Trophoblast cell (in vitro differentiated cells and primary cell): ENCODE measurements at regions not wholly inside any gene's neighbourhood (a gene's known extent, or its start where the extent isn't known, plus 50 kb on each side); places are given as distances from the start of the nearest gene placed in this dataset.

ENCODE experiments used
- DNase-seq, 2 donors: peaks; one replicate each; pipeline ENCODE4 v3.0.0-alpha.2; 2016
- H2AFZ ChIP-seq: 2 replicates; pipeline ENCODE4 v1.6.1; 2013; ENCODE audit warnings: low read length, moderate library complexity, mild to moderate bottlenecking; ENCODE audit not compliant: insufficient read depth, poor library complexity
- H2AK5ac ChIP-seq: 2 replicates; pipeline ENCODE4 v1.6.1; 2013; ENCODE audit warnings: mild to moderate bottlenecking, low read length
- H2BK120ac ChIP-seq: 2 replicates; pipeline ENCODE4 v1.6.1; 2013; ENCODE audit warnings: low read length, mild to moderate bottlenecking, moderate library complexity; ENCODE audit not compliant: insufficient read depth, poor library complexity
- H2BK12ac ChIP-seq: 2 replicates; pipeline ENCODE4 v1.6.1; 2013; ENCODE audit warnings: mild to moderate bottlenecking, low read length, moderate library complexity
- H2BK5ac ChIP-seq: 2 replicates; pipeline ENCODE4 v1.6.1; 2013; ENCODE audit warnings: low read length, low read depth, moderate library complexity, mild to moderate bottlenecking; ENCODE audit not compliant: poor library complexity
- H3K14ac ChIP-seq: 2 replicates; pipeline ENCODE4 v1.6.1; 2013; ENCODE audit warnings: mild to moderate bottlenecking, low read length
- H3K18ac ChIP-seq: 2 replicates; pipeline ENCODE4 v1.6.1; 2013; ENCODE audit warnings: mild to moderate bottlenecking, low read length
- H3K23ac ChIP-seq: 2 replicates; pipeline ENCODE4 v1.6.1; 2013; ENCODE audit warnings: low read length
- H3K27ac ChIP-seq: 2 replicates; pipeline ENCODE4 v1.5.1; 2013; ENCODE audit warnings: low read depth, mild to moderate bottlenecking, inconsistent platforms, low read length, moderate library complexity
- H3K27me3 ChIP-seq: 2 replicates; pipeline ENCODE4 v1.6.1; 2013; ENCODE audit warnings: inconsistent platforms, mild to moderate bottlenecking, low read length, moderate library complexity; ENCODE audit not compliant: insufficient read depth
- H3K36me3 ChIP-seq, 2 experiments: 1 replicate in 1 of 2; 2 replicates in 1 of 2; pipeline ENCODE4 v1.6.1; 2013; ENCODE audit warnings: low read length in 2 of 2, mild to moderate bottlenecking in 2 of 2, moderate library complexity in 1 of 2; ENCODE audit not compliant: insufficient read depth in 2 of 2, control insufficient read depth in 1 of 2
- H3K4ac ChIP-seq: 2 replicates; pipeline ENCODE4 v1.6.1; 2013; ENCODE audit warnings: low read depth, mild to moderate bottlenecking, low read length, moderate library complexity
- H3K4me1 ChIP-seq, 2 experiments: 1 replicate in 1 of 2; 2 replicates in 1 of 2; pipeline ENCODE4 v1.6.1; 2013; ENCODE audit warnings: low read length in 2 of 2, mild to moderate bottlenecking in 2 of 2, moderate library complexity in 1 of 2; ENCODE audit not compliant: insufficient read depth in 2 of 2, control insufficient read depth in 1 of 2
- H3K4me2 ChIP-seq: 2 replicates; pipeline ENCODE4 v1.6.1; 2013; ENCODE audit warnings: inconsistent platforms, mild to moderate bottlenecking, low read length, moderate library complexity
- H3K4me3 ChIP-seq: 2 replicates; pipeline ENCODE4 v1.5.1; 2013; ENCODE audit warnings: mild to moderate bottlenecking, low read depth, low read length, inconsistent platforms
- H3K79me1 ChIP-seq: one replicate; pipeline ENCODE4 v1.6.1; 2013; ENCODE audit warnings: low read length
- H3K79me2 ChIP-seq: 2 replicates; pipeline ENCODE4 v1.6.1; 2013; ENCODE audit warnings: low read length, mild to moderate bottlenecking; ENCODE audit not compliant: control insufficient read depth, insufficient read depth, poor library complexity
- H3K9ac ChIP-seq: 2 replicates; pipeline ENCODE4 v1.6.1; 2013; ENCODE audit warnings: mild to moderate bottlenecking, low read length
- H3K9me3 ChIP-seq: 2 replicates; pipeline ENCODE4 v1.6.1; 2013; ENCODE audit warnings: low read depth, mild to moderate bottlenecking, control low read depth, inconsistent platforms, low read length; ENCODE audit not compliant: insufficient read depth
- H4K12ac ChIP-seq: 2 replicates; pipeline ENCODE4 v1.6.1; 2013; ENCODE audit warnings: low read depth, mild to moderate bottlenecking, low read length, moderate library complexity
- H4K8ac ChIP-seq: 2 replicates; pipeline ENCODE4 v1.6.1; 2013; ENCODE audit warnings: low read depth, mild to moderate bottlenecking, low read length, moderate library complexity
- H4K91ac ChIP-seq: one replicate; pipeline ENCODE4 v1.6.1; 2013; ENCODE audit warnings: low read depth, mild to moderate bottlenecking, low read length, moderate library complexity
- WGBS: extraction: QIAGEN DNeasy Blood & Tissue Kit; methylation state at CpG from one replicate; pipeline ENCODE4 v1.1.7; 2013; ENCODE audit warnings: missing lambda C conversion rate; ENCODE audit not compliant: insufficient read length, insufficient coverage; ENCODE audit errors: extremely low coverage; 5-methylcytosine and 5-hydroxymethylcytosine counted together

DNA sequence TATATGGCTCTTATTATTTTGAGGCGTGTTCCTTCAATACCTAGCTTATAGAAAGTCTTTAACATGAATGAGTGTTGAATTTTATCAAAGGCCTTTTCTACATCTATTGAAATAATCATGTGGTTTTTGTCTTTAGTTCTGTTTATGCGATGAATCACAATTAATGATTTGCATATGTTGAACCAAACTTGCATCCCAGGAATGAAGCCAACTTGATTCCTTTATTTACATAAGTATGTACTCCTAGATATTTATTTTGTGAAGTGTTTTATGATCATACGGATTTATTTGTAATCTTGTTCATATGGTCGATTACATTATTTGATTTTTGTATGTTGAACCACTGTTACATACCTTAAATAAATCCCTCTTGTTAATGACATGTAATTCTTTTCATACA lies 244.3 kb upstream of the KCND2 start:
- H3K18ac ChIP-seq = no peak overlapping the region
- no peak for DNase-seq
- no CpG with 5 or more reads among the region's 4 CpGs for WGBS

DNA sequence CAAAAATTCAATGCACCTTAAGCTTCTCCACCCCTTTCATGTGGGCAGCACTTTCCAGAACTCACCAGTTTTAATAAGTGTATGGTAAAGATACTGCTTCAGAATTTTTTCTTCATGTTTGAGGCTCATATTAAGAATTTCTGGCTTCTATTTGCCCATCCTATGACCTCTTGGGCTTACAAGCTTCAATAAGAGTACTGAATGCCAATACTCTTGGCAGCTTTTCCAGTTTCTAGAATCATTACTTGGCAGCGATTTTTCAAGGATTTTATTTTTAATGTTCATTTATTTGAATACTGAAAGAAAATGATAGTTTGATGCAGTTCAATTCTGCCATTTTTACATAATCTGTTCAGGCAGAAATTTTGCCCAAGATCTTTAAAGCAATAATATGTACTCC lies 242.1 kb upstream of the KCND2 start:
- H3K4me2 ChIP-seq = no peak overlapping the region
- no peaks in the 10 kb centered on the region for H3K27me3 ChIP-seq
- no peaks in the 10 kb centered on the region for H3K79me1 ChIP-seq
- no peak overlapping the region for H4K8ac ChIP-seq
- H2BK120ac ChIP-seq = no peak overlapping the region
- H3K36me3 ChIP-seq = no peaks in the 10 kb centered on the region
- no CpG with 5 or more reads among the region's 1 CpG for WGBS
- no peaks in the 10 kb centered on the region for H3K9me3 ChIP-seq
- no peak overlapping the region for H2AFZ ChIP-seq
- no peak overlapping the region for H3K14ac ChIP-seq
- no peak overlapping the region for H3K4ac ChIP-seq
- no peak overlapping the region for H3K9ac ChIP-seq
- no peak overlapping the region for H2BK5ac ChIP-seq
- H3K27ac ChIP-seq = no peak overlapping the region
- H3K23ac ChIP-seq = no peak overlapping the region
- H4K12ac ChIP-seq = no peak overlapping the region
- DNase-seq = no peak
- H3K4me1 ChIP-seq = no peaks in the 10 kb centered on the region
- H3K4me3 ChIP-seq = no peak overlapping the region
- no peak overlapping the region for H4K91ac ChIP-seq
- H3K79me2 ChIP-seq = no peaks in the 10 kb centered on the region
- no peak overlapping the region for H3K18ac ChIP-seq
- H2AK5ac ChIP-seq = no peak overlapping the region
- H2BK12ac ChIP-seq = no peak overlapping the region

More for the DNA sequence above, 244.3 kb upstream of the KCND2 start:
- Histone ChIP-seq H3K27me3 (no peaks in the 10 kb centered on the region), H4K8ac (no peak overlapping the region), H2AK5ac (no peak overlapping the region), H4K91ac (no peak overlapping the region), H4K12ac (no peak overlapping the region), H3K79me2 (no peaks in the 10 kb centered on the region), H3K4ac (no peak overlapping the region), H3K23ac (no peak overlapping the region), H3K9me3 (no peaks in the 10 kb centered on the region), H3K14ac (no peak overlapping the region), H3K4me3 (no peak overlapping the region), H3K4me2 (no peak overlapping the region), H2BK120ac (no peak overlapping the region), H2AFZ (no peak overlapping the region), H3K9ac (no peak overlapping the region), H3K4me1 (no peaks in the 10 kb centered on the region), H3K79me1 (no peaks in the 10 kb centered on the region), H3K27ac (no peak overlapping the region), H2BK5ac (no peak overlapping the region), H2BK12ac (no peak overlapping the region), H3K36me3 (no peaks in the 10 kb centered on the region)

DNA sequence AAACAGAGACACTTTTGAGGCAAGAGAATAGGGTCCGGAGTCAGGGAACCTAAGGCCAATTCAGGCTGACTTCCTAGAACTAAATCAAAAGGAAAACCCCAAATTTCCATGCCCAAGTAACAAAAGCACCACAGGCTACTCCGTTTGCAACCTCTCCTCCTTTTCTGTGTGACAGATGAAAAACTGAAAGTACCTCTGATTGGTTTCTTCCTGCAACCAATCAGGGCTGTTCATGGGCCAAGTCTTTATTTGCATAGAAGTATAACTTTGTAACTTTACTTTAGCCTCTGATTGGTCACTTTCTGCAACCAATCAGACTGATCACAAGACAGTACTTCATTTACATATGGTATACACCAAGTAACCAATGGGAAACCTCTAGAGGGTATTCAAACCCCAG lies 239.9 kb upstream of the KCND2 start:
- WGBS = no CpG with 5 or more reads among the region's 2 CpGs
- H3K23ac ChIP-seq = no peak overlapping the region
- no peaks in the 10 kb centered on the region for H3K27me3 ChIP-seq
- H4K12ac ChIP-seq = no peak overlapping the region
- H3K9me3 ChIP-seq = no peaks in the 10 kb centered on the region
- H4K91ac ChIP-seq = no peak overlapping the region
- no peaks in the 10 kb centered on the region for H3K4me1 ChIP-seq
- H2AFZ ChIP-seq = no peak overlapping the region
- H3K18ac ChIP-seq = no peak overlapping the region
- no peak overlapping the region for H3K4me3 ChIP-seq
- no peak overlapping the region for H4K8ac ChIP-seq
- no peaks in the 10 kb centered on the region for H3K79me1 ChIP-seq
- no peaks in the 10 kb centered on the region for H3K36me3 ChIP-seq
- DNase-seq = no peak
- H3K27ac ChIP-seq = no peak overlapping the region
- H3K9ac ChIP-seq = no peak overlapping the region
- H2AK5ac ChIP-seq = no peak overlapping the region
- H3K4ac ChIP-seq = no peak overlapping the region
- no peak overlapping the region for H3K4me2 ChIP-seq
- no peak overlapping the region for H2BK5ac ChIP-seq
- no peak overlapping the region for H3K14ac ChIP-seq
- no peak overlapping the region for H2BK12ac ChIP-seq
- H3K79me2 ChIP-seq = no peaks in the 10 kb centered on the region
- no peak overlapping the region for H2BK120ac ChIP-seq

DNA sequence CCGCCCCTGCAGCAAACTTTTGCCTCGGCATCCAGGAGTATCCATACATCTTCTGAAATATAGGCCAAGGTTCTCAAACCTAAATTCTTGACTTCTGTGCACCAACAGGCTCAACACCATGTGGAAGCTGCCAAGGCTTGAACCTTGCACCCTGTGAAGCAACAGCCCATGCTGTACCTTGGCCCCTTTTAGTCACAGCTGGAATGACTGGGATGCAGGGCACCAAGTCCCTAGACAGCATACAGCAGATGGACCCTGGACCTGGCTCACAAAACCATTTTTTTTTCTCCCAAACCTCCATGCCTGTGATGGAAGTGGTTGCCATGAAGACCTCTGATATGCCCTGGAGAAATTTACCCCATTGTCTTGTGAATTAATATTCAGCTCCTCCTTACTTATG lies 233.8 kb upstream of the KCND2 start:
- H3K4ac ChIP-seq = no peak overlapping the region
- no peaks in the 10 kb centered on the region for H3K79me2 ChIP-seq
- no peak overlapping the region for H2BK120ac ChIP-seq
- H3K9me3 ChIP-seq = no peaks in the 10 kb centered on the region
- H4K91ac ChIP-seq = no peak overlapping the region
- no peak overlapping the region for H2BK12ac ChIP-seq
- H4K8ac ChIP-seq = no peak overlapping the region
- H3K79me1 ChIP-seq = no peaks in the 10 kb centered on the region
- H3K14ac ChIP-seq = no peak overlapping the region
- H4K12ac ChIP-seq = no peak overlapping the region
- H2AFZ ChIP-seq = no peak overlapping the region
- H3K9ac ChIP-seq = no peak overlapping the region
- H3K27ac ChIP-seq = no peak overlapping the region
- no peak overlapping the region for H2AK5ac ChIP-seq
- H3K18ac ChIP-seq = no peak overlapping the region
- H3K4me1 ChIP-seq = no peaks in the 10 kb centered on the region
- no peak overlapping the region for H3K4me2 ChIP-seq
- no peak for DNase-seq
- H3K27me3 ChIP-seq = no peaks in the 10 kb centered on the region
- no CpG with 5 or more reads among the region's 2 CpGs for WGBS
- H3K36me3 ChIP-seq = no peaks in the 10 kb centered on the region
- no peak overlapping the region for H2BK5ac ChIP-seq
- H3K4me3 ChIP-seq = no peak overlapping the region
- H3K23ac ChIP-seq = no peak overlapping the region

DNA sequence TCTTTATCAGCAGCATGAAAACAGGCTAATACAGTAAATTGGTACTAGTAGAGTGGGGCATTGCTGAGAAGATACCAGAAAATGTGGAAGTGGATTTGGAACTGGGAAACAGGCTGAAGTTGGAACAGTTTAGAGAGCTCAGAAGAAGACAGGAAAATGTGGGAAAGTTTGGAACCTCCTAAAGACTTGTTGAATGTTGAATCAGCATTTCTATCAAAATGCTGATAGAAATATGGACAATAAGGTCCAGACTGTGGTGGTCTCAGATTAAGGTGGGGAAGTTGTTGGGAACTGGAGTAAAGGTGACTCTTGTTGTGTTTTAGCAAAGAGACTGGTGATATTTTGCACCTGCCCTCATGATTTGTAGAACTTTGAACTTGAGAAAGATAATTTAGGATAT lies 231.2 kb upstream of the KCND2 start:
- Histone ChIP-seq H3K27me3 (no peaks in the 10 kb centered on the region), H3K27ac (no peak overlapping the region), H3K23ac (no peak overlapping the region), H3K36me3 (no peaks in the 10 kb centered on the region), H4K8ac (no peak overlapping the region), H2BK5ac (no peak overlapping the region), H3K4me1 (no peaks in the 10 kb centered on the region), H3K9ac (no peak overlapping the region), H3K79me1 (no peaks in the 10 kb centered on the region), H3K79me2 (no peaks in the 10 kb centered on the region), H2AFZ (no peak overlapping the region), H2AK5ac (no peak overlapping the region), H3K9me3 (no peaks in the 10 kb centered on the region), H3K14ac (no peak overlapping the region), H2BK120ac (no peak overlapping the region), H3K4me3 (no peak overlapping the region), H4K12ac (no peak overlapping the region), H2BK12ac (no peak overlapping the region), H3K4ac (no peak overlapping the region), H3K4me2 (no peak overlapping the region), H4K91ac (no peak overlapping the region), H3K18ac (no peak overlapping the region)
- no peak for DNase-seq
